ENCODE measurements at regions not wholly inside any gene's neighbourhood (a gene's known extent, or its start where the extent isn't known, plus 50 kb on each side); places are given as distances from the start of the nearest gene placed in this dataset.

DNA sequence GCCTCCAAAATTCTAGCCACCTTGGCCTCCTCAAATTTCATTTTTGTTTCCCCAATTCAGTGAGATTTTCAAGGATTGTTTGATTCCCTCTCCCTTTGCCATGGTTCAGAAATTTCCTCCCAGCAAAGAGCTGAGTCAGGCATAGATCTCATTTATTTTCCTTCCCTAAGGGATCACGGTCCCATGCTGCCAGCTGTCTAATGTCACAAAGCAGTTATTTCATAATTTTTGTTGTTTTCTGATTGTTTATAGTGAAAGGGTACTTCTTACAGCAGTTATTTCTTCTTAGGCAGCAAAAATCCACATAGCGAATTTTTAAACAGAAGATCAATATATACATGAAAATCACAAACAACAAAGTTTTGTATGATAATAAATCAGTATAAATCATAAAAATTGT is 470.5 kb upstream of the MAGEB18 start:
- no peak overlapping the region for H3K9ac ChIP-seq (replicated peaks in 1 of 4; ENCODE audit: extremely low read depth in 1 of 4, low read depth in 3 of 4, low read length in 3 of 4)
- no peaks in the 10 kb centered on the region for H3K79me2 ChIP-seq (ENCODE audit: control insufficient read depth in 1 of 2, insufficient read depth in 2 of 2, low read length in 2 of 2)
- H3K27ac ChIP-seq (ENCODE audit: low read depth, low read length): no peak overlapping the region
- H4K5ac ChIP-seq (ENCODE audit: insufficient read length, low read depth, low read length): no peak overlapping the region
- no peak overlapping the region for H2BK15ac ChIP-seq (ENCODE audit: low read length)
- H3K56ac ChIP-seq (replicated peaks; ENCODE audit: insufficient read length, low read depth, low read length): no peak overlapping the region
- no peak overlapping the region for H4K8ac ChIP-seq (ENCODE audit: extremely low read depth, insufficient read depth, low read length)
- no peak overlapping the region for H2BK120ac ChIP-seq (replicated peaks; ENCODE audit: low read depth, low read length)
- CTCF ChIA-PET (ENCODE audit: partially characterized antibody): no interaction called here
- H3K23ac ChIP-seq (ENCODE audit: insufficient read length): no peak overlapping the region
- H3K14ac ChIP-seq (ENCODE audit: insufficient read length): no peak overlapping the region
- POLR2A ChIA-PET (ENCODE audit: partially characterized antibody): no interaction called here
- no peaks in the 10 kb centered on the region for H3K36me3 ChIP-seq (ENCODE audit: control insufficient read depth in 2 of 4, insufficient read depth in 4 of 4, low read length in 3 of 4)
- no peak overlapping the region for H2AK5ac ChIP-seq (ENCODE audit: low read depth, low read length)
- no peak overlapping the region for H3K4ac ChIP-seq (replicated peaks; ENCODE audit: insufficient read length, low read depth, low read length)
- no peaks in the 10 kb centered on the region for H3K79me1 ChIP-seq (ENCODE audit: low read depth, low read length)
- no peak overlapping the region for H2BK5ac ChIP-seq (ENCODE audit: low read depth, low read length)
- no peaks in the 10 kb centered on the region for H3K23me2 ChIP-seq (ENCODE audit: low read depth, low read length)
- no peak for TF ChIP-seq SRF (IDR thresholded peaks at IDR 0.05; ENCODE audit: low read depth, low read length)
- no peak overlapping the region for H3K4me2 ChIP-seq (ENCODE audit: insufficient read depth in 1 of 2, low read depth in 2 of 2, low read length in 2 of 2)
- H3K4me3 ChIP-seq (ENCODE audit: extremely low read depth in 1 of 4, insufficient read depth in 2 of 4, low read depth in 3 of 4, low read length in 4 of 4): no peak overlapping the region
- DNase-seq (ENCODE audit: low read depth in 1 of 2, low spot score in 2 of 2) (no peak), FAIRE-seq (no peak)
- H4K20me1 ChIP-seq (replicated peaks in 1 of 2; ENCODE audit: control insufficient read depth in 1 of 2, insufficient read depth in 2 of 2, low read length in 2 of 2): no peaks in the 10 kb centered on the region
- no peak overlapping the region for H2BK12ac ChIP-seq (ENCODE audit: low read depth, low read length)
- no peaks in the 10 kb centered on the region for H3K27me3 ChIP-seq (replicated peaks in 1 of 4; ENCODE audit: control insufficient read depth in 3 of 4, extremely low read depth in 1 of 4, insufficient read depth in 3 of 4, low read length in 3 of 4)
- H3K18ac ChIP-seq (ENCODE audit: extremely low read depth, low read length): no peak overlapping the region
- no peaks in the 10 kb centered on the region for H3K9me3 ChIP-seq (ENCODE audit: insufficient read depth in 2 of 2, low read depth in 1 of 2, low read length in 1 of 2)
- 86% methylated on average over 2 of the region's 2 CpGs; no CpG with 5 or more reads in 1 of the 2 experiments for WGBS, 2 experiments (ENCODE audit: extremely low coverage in 1 of 2, insufficient coverage in 1 of 2, insufficient read length in 1 of 2, insufficient replicate concordance in 2 of 2, low coverage in 1 of 2, low lambda C conversion rate in 2 of 2, missing lambda C conversion rate in 1 of 2)
- H2AFZ ChIP-seq (ENCODE audit: low read length): no peak overlapping the region
- no peak overlapping the region for H4K91ac ChIP-seq (replicated peaks; ENCODE audit: insufficient read length, low read length)
- no peak overlapping the region for H2BK20ac ChIP-seq (ENCODE audit: low read length)
- H3K4me1 ChIP-seq (replicated peaks in 1 of 4; ENCODE audit: control insufficient read depth in 3 of 4, insufficient read depth in 4 of 4, low read length in 3 of 4): no peaks in the 10 kb centered on the region
